ENCODE measurements at regions not wholly inside any gene's neighbourhood (a gene's known extent, or its start where the extent isn't known, plus 50 kb on each side); places are given as distances from the start of the nearest gene placed in this dataset.

- TF ChIP-seq, protein P1, sequence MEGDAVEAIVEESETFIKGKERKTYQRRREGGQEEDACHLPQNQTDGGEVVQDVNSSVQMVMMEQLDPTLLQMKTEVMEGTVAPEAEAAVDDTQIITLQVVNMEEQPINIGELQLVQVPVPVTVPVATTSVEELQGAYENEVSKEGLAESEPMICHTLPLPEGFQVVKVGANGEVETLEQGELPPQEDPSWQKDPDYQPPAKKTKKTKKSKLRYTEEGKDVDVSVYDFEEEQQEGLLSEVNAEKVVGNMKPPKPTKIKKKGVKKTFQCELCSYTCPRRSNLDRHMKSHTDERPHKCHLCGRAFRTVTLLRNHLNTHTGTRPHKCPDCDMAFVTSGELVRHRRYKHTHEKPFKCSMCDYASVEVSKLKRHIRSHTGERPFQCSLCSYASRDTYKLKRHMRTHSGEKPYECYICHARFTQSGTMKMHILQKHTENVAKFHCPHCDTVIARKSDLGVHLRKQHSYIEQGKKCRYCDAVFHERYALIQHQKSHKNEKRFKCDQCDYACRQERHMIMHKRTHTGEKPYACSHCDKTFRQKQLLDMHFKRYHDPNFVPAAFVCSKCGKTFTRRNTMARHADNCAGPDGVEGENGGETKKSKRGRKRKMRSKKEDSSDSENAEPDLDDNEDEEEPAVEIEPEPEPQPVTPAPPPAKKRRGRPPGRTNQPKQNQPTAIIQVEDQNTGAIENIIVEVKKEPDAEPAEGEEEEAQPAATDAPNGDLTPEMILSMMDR (IDR thresholded peaks at IDR 0.05), result no peak
- TF ChIP-seq POLR2A (IDR thresholded peaks at IDR 0.05), result no peak
Observed at GRCh38 chr2:180876506-180876905, 103.9 kb upstream of the UBE2E3 start.
